ENCODE measurements at regions not wholly inside any gene's neighbourhood (a gene's known extent, or its start where the extent isn't known, plus 50 kb on each side); places are given as distances from the start of the nearest gene placed in this dataset.

GRCh38 chr5:121304838-121305237 is 546.8 kb upstream of the FTMT start:
- TF ChIP-seq CTCF (IDR thresholded peaks at IDR 0.05) (no peak), CHD4 (IDR thresholded peaks at IDR 0.05; ENCODE audit: borderline replicate concordance) (no peak), MAFK (IDR thresholded peaks at IDR 0.05; ENCODE audit: partially characterized antibody) (no peak), NFE2L2 (conservative IDR thresholded peaks at IDR 0.05; ENCODE audit: low read length) (no peak), REST (IDR thresholded peaks at IDR 0.05) (no peak), PBX3 (IDR thresholded peaks at IDR 0.05) (no peak)
